GM21390 (cell line): ENCODE measurements at regions not wholly inside any gene's neighbourhood (a gene's known extent, or its start where the extent isn't known, plus 50 kb on each side); places are given as distances from the start of the nearest gene placed in this dataset.

Experiments
- ATAC-seq: cut with Tn5 transposase; IDR thresholded peaks from one replicate; pipeline ENCODE4 v1.9.1; 2021; ENCODE audit not compliant: unreplicated experiment

- no peak for ATAC-seq
Measured at GRCh38 chr6:149212206-149212605, 105.3 kb upstream of the TAB2 start.

GRCh38 chr6:149212892-149213801 lies 104.4 kb upstream of the TAB2 start:
- ATAC-seq: no peak

GRCh38 chr6:149213829-149214228 lies 103.7 kb upstream of the TAB2 start:
- no peak for ATAC-seq

- ATAC-seq: no peak
Measured at GRCh38 chr6:149216459-149216858, 101.1 kb upstream of the TAB2 start.

GRCh38 chr6:149217466-149217888 lies 100.0 kb upstream of the TAB2 start:
- peak; percentile 74 for ATAC-seq

GRCh38 chr6:149218471-149218870 lies 99.0 kb upstream of the TAB2 start:
- no peak for ATAC-seq

- no peak for ATAC-seq
Measured at GRCh38 chr6:149218915-149219314, 98.6 kb upstream of the TAB2 start.

- no peak for ATAC-seq
Measured at GRCh38 chr6:149220882-149221773, 96.4 kb upstream of the TAB2 start.

- ATAC-seq: no peak
Measured at GRCh38 chr6:149221774-149222070, 95.8 kb upstream of the TAB2 start.

- no peak for ATAC-seq
Measured at GRCh38 chr6:149223120-149223903, 94.2 kb upstream of the TAB2 start.

- ATAC-seq: no peak
Measured at GRCh38 chr6:149223904-149224351, 93.6 kb upstream of the TAB2 start.

- no peak for ATAC-seq
Measured at GRCh38 chr6:149224399-149224798, 93.1 kb upstream of the TAB2 start.

GRCh38 chr6:149225370-149225769 lies 92.1 kb upstream of the TAB2 start:
- ATAC-seq: no peak

- no peak for ATAC-seq
Measured at GRCh38 chr6:149225946-149226345, 91.6 kb upstream of the TAB2 start.

GRCh38 chr6:149227796-149228195 lies 89.7 kb upstream of the TAB2 start:
- no peak for ATAC-seq

GRCh38 chr6:149228311-149228955 lies 89.1 kb upstream of the TAB2 start:
- ATAC-seq: no peak

GRCh38 chr6:149229096-149229495 lies 88.4 kb upstream of the TAB2 start:
- no peak for ATAC-seq

GRCh38 chr6:149230712-149231460 lies 86.6 kb upstream of the TAB2 start:
- peak; percentile 52 for ATAC-seq

- ATAC-seq: no peak
Measured at GRCh38 chr6:149231778-149232177, 85.7 kb upstream of the TAB2 start.
